ENCODE measurements at regions not wholly inside any gene's neighbourhood (a gene's known extent, or its start where the extent isn't known, plus 50 kb on each side); places are given as distances from the start of the nearest gene placed in this dataset.

DNA sequence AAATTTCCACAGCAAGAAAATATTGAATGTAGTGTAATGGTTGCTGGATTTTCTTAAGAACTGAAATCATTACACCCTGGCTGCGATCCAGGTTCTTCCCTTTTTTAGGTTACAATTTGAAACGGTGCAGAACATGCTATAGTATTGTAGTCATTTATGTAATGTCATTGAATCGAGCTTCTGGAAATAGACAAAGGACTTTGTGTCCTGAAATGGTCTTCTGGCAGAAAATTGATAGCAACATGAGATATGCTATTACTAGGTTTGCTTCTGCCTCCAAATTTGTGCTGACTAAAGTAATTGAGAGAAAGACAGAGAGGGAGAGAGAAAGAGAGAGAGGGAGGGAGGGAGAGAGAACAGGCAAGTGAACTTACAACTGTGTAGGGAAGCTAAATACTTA is 146.2 kb upstream of the NFIA start:
- TF ChIP-seq, protein P1, sequence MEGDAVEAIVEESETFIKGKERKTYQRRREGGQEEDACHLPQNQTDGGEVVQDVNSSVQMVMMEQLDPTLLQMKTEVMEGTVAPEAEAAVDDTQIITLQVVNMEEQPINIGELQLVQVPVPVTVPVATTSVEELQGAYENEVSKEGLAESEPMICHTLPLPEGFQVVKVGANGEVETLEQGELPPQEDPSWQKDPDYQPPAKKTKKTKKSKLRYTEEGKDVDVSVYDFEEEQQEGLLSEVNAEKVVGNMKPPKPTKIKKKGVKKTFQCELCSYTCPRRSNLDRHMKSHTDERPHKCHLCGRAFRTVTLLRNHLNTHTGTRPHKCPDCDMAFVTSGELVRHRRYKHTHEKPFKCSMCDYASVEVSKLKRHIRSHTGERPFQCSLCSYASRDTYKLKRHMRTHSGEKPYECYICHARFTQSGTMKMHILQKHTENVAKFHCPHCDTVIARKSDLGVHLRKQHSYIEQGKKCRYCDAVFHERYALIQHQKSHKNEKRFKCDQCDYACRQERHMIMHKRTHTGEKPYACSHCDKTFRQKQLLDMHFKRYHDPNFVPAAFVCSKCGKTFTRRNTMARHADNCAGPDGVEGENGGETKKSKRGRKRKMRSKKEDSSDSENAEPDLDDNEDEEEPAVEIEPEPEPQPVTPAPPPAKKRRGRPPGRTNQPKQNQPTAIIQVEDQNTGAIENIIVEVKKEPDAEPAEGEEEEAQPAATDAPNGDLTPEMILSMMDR (IDR thresholded peaks at IDR 0.05), result no peak
- H3K27ac ChIP-seq, result no peak overlapping the region

DNA sequence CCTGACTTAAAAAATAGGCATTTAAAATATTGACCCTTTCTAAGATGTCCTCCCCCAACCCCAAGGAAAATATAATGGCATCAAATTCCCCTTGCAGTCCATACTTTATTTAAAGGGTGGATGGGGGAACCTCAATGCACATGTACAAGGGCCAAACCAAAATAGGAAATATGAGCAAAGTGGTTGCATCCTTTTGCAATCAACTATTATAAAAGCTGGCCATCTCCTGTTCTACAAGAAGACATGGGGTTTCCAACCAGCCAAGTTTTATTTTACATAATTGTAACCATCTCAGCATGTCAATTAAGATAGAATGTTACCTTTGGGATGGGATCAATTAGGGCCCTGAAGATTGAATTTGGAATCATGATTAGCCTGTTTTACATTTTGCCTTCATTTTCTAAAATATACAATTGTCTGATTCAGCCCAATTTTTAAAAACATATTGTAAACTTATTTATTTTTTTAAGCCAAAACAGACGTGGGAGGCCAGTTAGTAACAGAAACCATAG is 146.7 kb upstream of the NFIA start:
- H3K27ac ChIP-seq, result no peak overlapping the region
- TF ChIP-seq, protein P1 (IDR thresholded peaks at IDR 0.05), result no peak
- TF ChIP-seq ZFX (IDR thresholded peaks at IDR 0.05; ENCODE audit: borderline replicate concordance), result no peak

DNA sequence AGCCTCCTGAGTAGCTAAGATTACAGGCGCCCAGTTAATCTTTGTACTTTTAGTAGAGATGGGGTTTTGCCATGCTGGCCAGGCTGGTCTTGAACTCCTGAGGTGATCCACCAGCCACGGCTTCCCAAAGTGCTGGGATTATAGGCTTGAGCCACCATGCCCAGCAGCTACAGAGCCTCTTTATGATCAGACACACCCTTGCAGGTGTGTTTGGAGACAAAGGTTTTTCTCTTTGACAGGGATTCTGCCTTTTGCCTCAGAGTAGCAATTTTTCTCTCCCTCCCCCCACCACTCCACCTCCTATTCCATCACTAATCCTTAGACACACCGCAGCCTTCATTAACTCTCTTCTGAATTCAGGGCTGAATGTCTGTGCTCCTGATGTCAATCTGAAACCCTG is 152.2 kb upstream of the NFIA start:
- H3K27ac ChIP-seq, result no peak overlapping the region
- no peak for TF ChIP-seq ZFX (IDR thresholded peaks at IDR 0.05; ENCODE audit: borderline replicate concordance)
- TF ChIP-seq, protein P1 (IDR thresholded peaks at IDR 0.05), result no peak

DNA sequence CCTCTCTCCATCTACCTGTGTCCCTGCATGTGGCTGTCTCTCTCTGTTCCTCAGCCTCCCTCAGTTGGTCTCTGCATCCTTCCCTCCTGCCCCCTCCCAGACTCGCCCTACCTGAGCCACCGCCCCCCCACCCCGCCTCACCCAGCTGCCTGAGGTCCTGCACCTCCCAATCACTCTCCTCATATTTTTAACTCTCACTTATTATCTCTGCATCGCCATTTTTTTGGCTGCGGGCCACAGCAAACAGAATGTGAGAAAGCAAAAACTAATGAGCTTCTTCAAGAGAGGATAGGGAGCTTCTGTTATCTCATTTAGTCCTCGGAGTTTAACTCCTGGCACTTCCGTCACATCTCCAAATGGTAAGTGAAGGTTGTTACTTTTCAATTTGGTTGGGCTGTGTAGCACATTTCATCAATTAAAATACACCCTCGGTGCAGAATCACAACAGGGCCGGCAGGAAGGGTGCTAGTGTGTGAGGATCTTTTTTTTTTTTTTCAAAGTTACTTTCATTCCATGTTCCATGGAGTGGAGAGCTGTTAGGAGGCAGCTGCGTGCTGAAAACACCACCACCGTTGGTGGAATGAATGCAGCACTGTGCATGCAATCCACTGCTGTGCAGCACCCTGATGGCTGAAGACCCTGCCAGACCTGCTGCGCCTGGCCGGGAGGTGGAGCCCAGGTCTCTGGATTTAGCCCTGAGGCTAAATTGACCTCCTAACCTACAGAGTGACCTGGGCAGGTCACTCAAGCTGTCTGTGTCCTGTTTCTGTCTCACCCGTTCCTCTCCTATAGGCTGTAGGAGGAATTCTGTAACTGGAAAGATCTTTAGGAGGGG is 157.2 kb upstream of the NFIA start:
- no peak overlapping the region for H3K27ac ChIP-seq
- TF ChIP-seq, protein P1 (IDR thresholded peaks at IDR 0.05), result no peak
- TF ChIP-seq ZFX (IDR thresholded peaks at IDR 0.05; ENCODE audit: borderline replicate concordance), result no peak

DNA sequence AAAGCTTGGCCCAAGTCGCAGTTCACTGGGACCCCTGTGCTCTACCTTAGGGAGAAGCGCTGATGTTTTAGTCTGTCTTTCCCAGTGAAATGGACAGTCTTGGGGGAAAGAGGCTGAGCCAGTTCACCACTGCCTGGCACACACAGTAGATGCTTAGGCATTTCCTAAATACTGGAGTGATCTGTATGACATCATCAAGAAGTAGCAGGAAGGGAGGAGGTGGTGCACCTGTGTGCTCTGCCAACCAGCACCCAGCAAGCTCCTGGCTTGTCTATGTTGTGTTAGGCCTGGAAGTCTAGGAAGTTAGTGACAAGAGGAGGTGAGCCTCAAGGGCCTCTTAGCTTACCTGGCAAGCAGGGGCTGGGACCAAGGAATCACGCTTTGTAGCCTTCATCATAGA is 158.2 kb upstream of the NFIA start:
- H3K27ac ChIP-seq, result no peak overlapping the region
- TF ChIP-seq, protein P1 (IDR thresholded peaks at IDR 0.05), result no peak
- TF ChIP-seq ZFX (IDR thresholded peaks at IDR 0.05; ENCODE audit: borderline replicate concordance), result no peak

DNA sequence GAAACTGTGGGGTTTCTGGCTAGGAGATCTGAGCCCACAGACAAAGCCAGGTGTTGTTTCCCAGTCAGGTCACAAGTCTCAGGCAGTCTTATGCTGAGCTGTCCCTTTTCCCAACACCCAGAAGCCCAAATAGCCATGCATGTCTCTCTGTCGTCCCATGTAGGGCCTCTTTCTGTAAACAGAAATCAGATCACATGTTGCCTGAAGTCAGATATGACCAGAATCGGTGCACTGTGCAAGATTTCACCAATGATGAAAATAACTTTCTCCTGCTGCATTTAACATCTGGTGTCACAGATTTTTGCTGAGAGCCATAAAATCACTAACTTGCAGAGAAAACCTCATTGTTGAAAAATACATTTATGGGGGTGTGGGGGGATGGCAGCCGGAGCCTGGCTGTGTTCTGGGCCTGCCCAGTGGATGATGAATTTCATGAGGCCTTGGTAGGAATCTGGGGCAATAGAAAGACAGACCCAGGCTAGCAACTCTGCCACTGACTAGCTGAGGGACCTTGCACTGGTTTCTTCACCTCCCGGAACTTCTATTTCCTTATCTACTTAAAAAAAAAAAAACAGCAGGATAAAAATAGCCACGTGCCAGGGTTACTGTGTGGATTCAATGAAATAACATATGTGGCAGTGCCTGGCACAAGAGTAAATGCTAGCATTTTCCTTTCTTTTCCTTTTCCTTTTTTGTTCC is 158.8 kb upstream of the NFIA start:
- no peak for TF ChIP-seq ZFX (IDR thresholded peaks at IDR 0.05; ENCODE audit: borderline replicate concordance)
- TF ChIP-seq, protein P1 (IDR thresholded peaks at IDR 0.05), result no peak

DNA sequence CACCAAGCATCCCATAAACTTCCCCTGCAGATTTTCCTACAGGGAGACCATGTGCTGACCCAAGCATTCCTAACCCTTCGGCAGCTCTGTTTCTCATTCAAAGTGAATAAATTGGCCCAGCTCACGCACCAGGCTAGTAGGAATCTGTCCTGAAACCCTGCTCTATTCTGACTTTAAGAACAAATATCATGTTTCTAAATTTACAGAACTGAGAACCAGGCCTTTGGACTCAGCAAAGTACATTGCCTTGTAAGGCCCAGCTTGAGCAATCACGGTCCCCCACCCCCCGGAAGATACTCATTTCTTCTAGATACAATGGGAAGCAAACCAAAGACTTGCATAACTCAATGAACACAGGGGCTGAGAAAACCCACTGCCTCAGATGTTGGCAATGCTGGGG is 160.1 kb upstream of the NFIA start:
- H3K27ac ChIP-seq, result no peak overlapping the region
- TF ChIP-seq, protein P1 (IDR thresholded peaks at IDR 0.05), result no peak
- no peak for TF ChIP-seq ZFX (IDR thresholded peaks at IDR 0.05; ENCODE audit: borderline replicate concordance)

More for the DNA sequence above, 158.8 kb upstream of the NFIA start:
- H3K27ac ChIP-seq, result no peak overlapping the region
